ENCODE measurements at regions not wholly inside any gene's neighbourhood (a gene's known extent, or its start where the extent isn't known, plus 50 kb on each side); places are given as distances from the start of the nearest gene placed in this dataset.

GRCh38 chr10:28410420-28411135, 107.7 kb upstream of the MPP7 start:
- no peak overlapping the region for H3K4me3 Mint-ChIP-seq
- no peak for ATAC-seq
- no peak for DNase-seq
- no peak overlapping the region for H3K27ac Mint-ChIP-seq
- peaks cover 32% of the 10 kb centered on the region for H3K27me3 Mint-ChIP-seq
- peaks cover 0 to 6% of the 10 kb centered on the region in 2 donors for H3K9me3 Mint-ChIP-seq
- H3K4me1 Mint-ChIP-seq: peaks cover 14% of the 10 kb centered on the region

- ATAC-seq: no peak
- H3K9me3 Mint-ChIP-seq: peaks cover 0 to 6% of the 10 kb centered on the region in 2 donors
These were observed 108.2 kb upstream of the MPP7 start for GRCh38 chr10:28411136-28411460.

DNA sequence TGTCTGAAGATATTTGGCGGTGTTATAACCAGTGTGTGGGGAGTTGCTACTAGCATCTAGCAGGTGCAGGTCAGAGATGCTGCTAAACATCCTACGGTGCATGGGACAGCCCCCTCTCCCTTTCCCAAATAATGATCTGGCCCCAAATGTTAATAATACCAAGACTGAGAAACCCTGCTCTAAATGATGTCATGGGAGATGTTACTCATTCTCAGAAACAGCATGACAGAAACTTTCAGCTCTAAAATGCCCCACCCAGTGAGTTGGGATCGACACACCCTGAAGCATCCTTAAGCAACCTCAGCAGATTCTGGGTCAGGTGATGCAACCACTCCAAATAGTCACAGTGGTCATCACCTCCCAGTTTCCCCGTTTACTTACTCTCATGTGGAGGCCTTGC, 108.8 kb upstream of the MPP7 start:
- Mint-ChIP-seq H3K9me3 (peaks cover 0 to 6% of the 10 kb centered on the region in 2 donors), H3K27me3 (peaks cover 32% of the 10 kb centered on the region), H3K27ac (peak overlapping the region; percentile 43 to 79), H3K4me1 (peaks cover 14% of the 10 kb centered on the region), H3K4me3 (peak overlapping the region in 1 of 2 donors; percentile 24)
- peak; percentile 10 to 59 for DNase-seq
- peak; percentile 96 for ATAC-seq

More at GRCh38 chr10:28411136-28411460, 108.2 kb upstream of the MPP7 start:
- Mint-ChIP-seq H3K27ac (peak overlapping the region in 1 of 2 donors; percentile 43), H3K27me3 (peaks cover 32% of the 10 kb centered on the region), H3K4me1 (peaks cover 14% of the 10 kb centered on the region), H3K4me3 (no peak overlapping the region)
- DNase-seq: no peak

- H3K27ac Mint-ChIP-seq: no peak overlapping the region
- DNase-seq (no peak), ATAC-seq (no peak)
- no peak overlapping the region for H3K4me3 Mint-ChIP-seq
- no peaks in the 10 kb centered on the region for H3K9me3 Mint-ChIP-seq
- no peaks in the 10 kb centered on the region for H3K4me1 Mint-ChIP-seq
- peaks cover 27% of the 10 kb centered on the region for H3K27me3 Mint-ChIP-seq
These were observed 114.8 kb upstream of the WAC start for GRCh38 chr10:28418069-28418468.

DNA sequence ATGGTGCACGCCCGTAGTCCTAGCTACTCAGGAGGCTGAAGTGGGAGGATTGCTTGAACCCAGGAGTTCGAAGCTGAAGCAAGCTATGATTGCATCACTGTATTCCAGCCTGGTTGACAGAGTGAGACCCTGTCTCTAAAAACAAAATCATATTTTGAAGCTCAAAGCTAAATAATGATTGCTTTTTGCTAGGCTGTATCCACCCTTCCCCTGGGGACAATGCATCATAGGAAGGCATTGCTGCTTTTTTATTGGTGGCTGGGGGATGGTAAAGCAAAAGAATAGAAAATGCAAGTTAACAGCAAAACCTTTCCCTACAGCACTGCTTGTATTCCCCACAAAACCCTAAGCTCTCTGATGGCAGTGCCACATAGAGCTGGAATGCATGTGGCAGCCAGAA, 107.5 kb upstream of the WAC start:
- ATAC-seq: no peak
- DNase-seq: no peak
- Mint-ChIP-seq H3K27me3 (peaks cover 14% of the 10 kb centered on the region), H3K4me1 (no peaks in the 10 kb centered on the region), H3K27ac (no peak overlapping the region), H3K4me3 (no peak overlapping the region), H3K9me3 (no peaks in the 10 kb centered on the region)

- DNase-seq: no peak
- Mint-ChIP-seq H3K27me3 (peaks cover 14% of the 10 kb centered on the region), H3K4me3 (no peak overlapping the region), H3K4me1 (no peaks in the 10 kb centered on the region), H3K9me3 (no peaks in the 10 kb centered on the region), H3K27ac (no peak overlapping the region)
- no peak for ATAC-seq
These were observed 106.3 kb upstream of the WAC start for GRCh38 chr10:28426392-28427159.

GRCh38 chr10:28427376-28427775, 105.5 kb upstream of the WAC start:
- Mint-ChIP-seq H3K4me3 (no peak overlapping the region), H3K9me3 (no peaks in the 10 kb centered on the region), H3K27ac (no peak overlapping the region), H3K27me3 (peaks cover 14% of the 10 kb centered on the region), H3K4me1 (peaks cover 6% of the 10 kb centered on the region)
- DNase-seq (no peak), ATAC-seq (no peak)

- no peak for DNase-seq
- H3K9me3 Mint-ChIP-seq: no peaks in the 10 kb centered on the region
- no peak for ATAC-seq
- no peaks in the 10 kb centered on the region for H3K27me3 Mint-ChIP-seq
- no peak overlapping the region for H3K27ac Mint-ChIP-seq
- no peak overlapping the region for H3K4me3 Mint-ChIP-seq
- H3K4me1 Mint-ChIP-seq: peaks cover 9% of the 10 kb centered on the region
These were observed 103.9 kb upstream of the WAC start for GRCh38 chr10:28429045-28429444.

DNA sequence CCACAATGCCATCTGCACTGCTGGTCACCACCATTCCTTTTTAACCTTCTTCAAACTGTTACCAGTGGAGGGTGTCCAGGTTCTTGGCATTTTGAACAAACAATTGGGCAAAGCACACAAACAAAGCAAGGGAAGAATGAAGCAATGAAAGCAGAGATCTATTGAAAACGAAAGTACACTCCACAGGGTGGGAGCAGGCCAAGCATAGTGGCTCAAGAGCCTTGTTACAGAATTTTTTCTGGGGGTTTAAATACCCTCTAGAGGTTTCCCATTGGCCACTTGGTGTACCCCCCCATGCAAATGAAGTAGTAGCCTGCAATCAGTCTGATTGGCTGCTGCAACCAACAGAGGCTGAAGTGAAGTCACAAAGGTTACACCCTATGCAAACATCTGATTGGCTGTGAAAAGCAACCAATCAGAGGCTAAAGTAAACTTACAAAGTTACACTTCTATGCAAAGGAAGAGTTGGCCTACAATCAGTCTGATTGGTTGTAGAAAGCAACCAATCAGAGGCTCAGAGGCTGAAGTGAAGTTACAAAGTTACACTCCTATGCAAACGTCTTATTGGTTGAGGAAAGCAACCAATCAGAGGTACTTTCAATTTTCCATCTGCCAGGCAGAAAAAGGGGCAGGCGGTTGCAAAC, 103.2 kb upstream of the WAC start:
- no peak overlapping the region for H3K27ac Mint-ChIP-seq
- DNase-seq (no peak), ATAC-seq (peak; percentile 28)
- no peaks in the 10 kb centered on the region for H3K9me3 Mint-ChIP-seq
- no peak overlapping the region for H3K4me3 Mint-ChIP-seq
- H3K27me3 Mint-ChIP-seq: no peaks in the 10 kb centered on the region
- H3K4me1 Mint-ChIP-seq: peaks cover 9% of the 10 kb centered on the region

GRCh38 chr10:28431139-28431538, 101.8 kb upstream of the WAC start:
- DNase-seq (no peak), ATAC-seq (no peak)
- peaks cover 9% of the 10 kb centered on the region for H3K4me1 Mint-ChIP-seq
- H3K9me3 Mint-ChIP-seq: no peaks in the 10 kb centered on the region
- H3K27me3 Mint-ChIP-seq: no peaks in the 10 kb centered on the region
- H3K4me3 Mint-ChIP-seq: no peak overlapping the region
- no peak overlapping the region for H3K27ac Mint-ChIP-seq

DNA sequence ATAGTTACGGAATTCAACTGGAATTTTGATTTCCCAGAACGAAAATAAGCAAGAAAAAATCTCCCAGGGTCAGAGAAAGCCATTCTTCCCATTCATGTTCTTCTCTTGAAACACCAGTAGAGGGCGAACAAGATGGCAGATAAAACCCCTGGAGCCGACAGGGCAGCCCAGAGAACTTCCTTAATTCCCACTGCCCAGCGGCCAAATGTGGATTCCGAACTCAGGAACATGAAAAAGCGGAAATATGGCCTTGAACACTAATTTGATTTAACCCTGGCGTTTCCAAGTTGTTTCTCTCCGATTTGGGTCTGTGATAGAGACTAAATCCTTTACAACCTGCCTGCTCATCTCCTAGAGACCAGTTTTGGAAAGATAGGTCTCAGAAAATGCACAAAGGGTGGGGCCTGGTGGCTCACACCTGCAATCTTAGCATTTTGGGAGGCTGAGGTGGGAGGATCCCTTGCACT, 100.7 kb upstream of the WAC start:
- Mint-ChIP-seq H3K9me3 (no peaks in the 10 kb centered on the region), H3K4me1 (peaks cover 9% of the 10 kb centered on the region), H3K27ac (peak overlapping the region in 1 of 2 donors; percentile 58), H3K4me3 (peak overlapping the region; percentile 57 to 64), H3K27me3 (peaks cover 9% of the 10 kb centered on the region)
- peak; percentile 23 to 30 for DNase-seq
- ATAC-seq: peak; percentile 52

- DNase-seq: no peak
- H3K27me3 Mint-ChIP-seq: peaks cover 18% of the 10 kb centered on the region
- ATAC-seq: no peak
- peaks cover 9% of the 10 kb centered on the region for H3K4me1 Mint-ChIP-seq
- no peak overlapping the region for H3K27ac Mint-ChIP-seq
- H3K4me3 Mint-ChIP-seq: no peak overlapping the region
- H3K9me3 Mint-ChIP-seq: no peaks in the 10 kb centered on the region
These were observed 98.9 kb upstream of the WAC start for GRCh38 chr10:28434063-28434462.

DNA sequence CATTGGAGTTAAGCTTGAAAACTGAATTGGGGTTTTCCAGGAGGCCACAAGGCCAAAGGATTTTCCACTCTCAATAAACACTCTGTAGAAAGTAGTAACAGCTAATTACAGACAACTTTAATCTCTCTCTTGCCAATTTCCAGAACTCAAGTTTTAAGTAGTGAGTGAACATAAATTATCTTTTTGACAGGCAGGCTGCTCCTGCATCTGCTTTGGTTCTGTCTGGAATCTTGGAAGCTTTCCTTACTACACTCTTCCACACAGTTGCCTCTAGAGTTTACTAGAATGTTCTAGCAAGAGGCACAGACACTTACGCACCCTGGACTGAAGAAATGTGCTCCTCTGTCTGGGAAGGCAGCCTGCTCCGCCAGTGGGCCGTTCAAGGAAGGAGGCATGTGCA, 90.5 kb upstream of the WAC start:
- DNase-seq (no peak), ATAC-seq (no peak)
- Mint-ChIP-seq H3K4me3 (no peak overlapping the region), H3K4me1 (no peaks in the 10 kb centered on the region), H3K27me3 (peaks cover 16% of the 10 kb centered on the region), H3K9me3 (no peaks in the 10 kb centered on the region), H3K27ac (no peak overlapping the region)

- H3K4me1 Mint-ChIP-seq: no peaks in the 10 kb centered on the region
- ATAC-seq (no peak), DNase-seq (no peak)
- H3K4me3 Mint-ChIP-seq: no peak overlapping the region
- H3K27me3 Mint-ChIP-seq: peaks cover 7% of the 10 kb centered on the region
- H3K27ac Mint-ChIP-seq: no peak overlapping the region
- no peaks in the 10 kb centered on the region for H3K9me3 Mint-ChIP-seq
These were observed 88.9 kb upstream of the WAC start for GRCh38 chr10:28444031-28444430.

- Mint-ChIP-seq H3K9me3 (no peaks in the 10 kb centered on the region), H3K27me3 (no peaks in the 10 kb centered on the region), H3K4me1 (no peaks in the 10 kb centered on the region), H3K27ac (no peak overlapping the region), H3K4me3 (no peak overlapping the region)
- DNase-seq: no peak
- no peak for ATAC-seq
These were observed 87.4 kb upstream of the WAC start for GRCh38 chr10:28445516-28445915.

DNA sequence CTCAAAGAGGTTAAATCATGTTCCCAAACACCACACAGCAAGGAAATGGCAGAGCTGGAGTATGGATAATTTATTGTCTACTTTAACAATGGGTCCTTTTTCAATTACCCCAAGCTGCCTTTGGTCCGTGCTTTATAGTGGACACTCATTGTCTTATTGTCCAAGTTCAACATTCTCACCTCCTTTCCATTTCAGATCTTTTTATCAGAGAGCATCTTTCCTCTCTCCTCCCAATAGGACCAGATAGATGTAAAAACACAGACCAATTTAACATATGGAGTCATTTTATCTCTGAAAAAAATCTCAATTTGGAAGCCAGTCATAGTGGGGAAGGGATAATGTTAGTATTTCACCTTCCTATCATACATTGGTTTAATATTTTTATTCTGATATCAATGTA, 83.5 kb upstream of the WAC start:
- Mint-ChIP-seq H3K4me1 (no peaks in the 10 kb centered on the region), H3K27me3 (peaks cover 12% of the 10 kb centered on the region), H3K27ac (no peak overlapping the region), H3K4me3 (no peak overlapping the region), H3K9me3 (no peaks in the 10 kb centered on the region)
- DNase-seq (no peak), ATAC-seq (no peak)
